Activated CD4-positive, alpha-beta memory T cell treated with anti-CD3 and anti-CD28 coated beads for 36 hours (primary cell): ENCODE measurements at regions not wholly inside any gene's neighbourhood (a gene's known extent, or its start where the extent isn't known, plus 50 kb on each side); places are given as distances from the start of the nearest gene placed in this dataset.
"Not testable (repeated sequence)": the region's sequence is repeated elsewhere in the genome, so short reads cannot be mapped to it uniquely, and the experiment has no call there.

Experiments
- CTCF ChIA-PET: fragments of 350-600 bp; sonication (Branson Sonifier 250); formaldehyde crosslinking; loops from one replicate; lab custom pipeline; 2021; ENCODE audit warnings: antibody characterized with exemption, inconsistent platforms; lab: Charles Lee
- POLR2A ChIA-PET: fragments of 350-600 bp; sonication (Branson Sonifier 250); formaldehyde crosslinking; loops from one replicate; lab custom pipeline; 2021; ENCODE audit warnings: antibody characterized with exemption; lab: Charles Lee
- DNase-seq: peaks from one replicate; pipeline ENCODE4 v3.0.0-alpha.2; 2020
- H3K27ac Mint-ChIP-seq: one replicate; pipeline ENCODE4 v1.8.0; 2021; ENCODE audit warnings: mixed read lengths
- H3K27me3 Mint-ChIP-seq: one replicate; pipeline ENCODE4 v1.8.0; 2021; ENCODE audit warnings: mixed read lengths
- H3K36me3 Mint-ChIP-seq: one replicate; pipeline ENCODE4 v1.8.0; 2021; ENCODE audit warnings: mixed read lengths
- H3K4me1 Mint-ChIP-seq: one replicate; pipeline ENCODE4 v1.8.0; 2021; ENCODE audit warnings: low read depth, mixed read lengths
- H3K4me3 Mint-ChIP-seq: one replicate; pipeline ENCODE4 v1.8.0; 2021; ENCODE audit warnings: mild to moderate bottlenecking, mixed read lengths
- H3K9me3 Mint-ChIP-seq: one replicate; pipeline ENCODE4 v1.8.0; 2021; ENCODE audit warnings: mixed read lengths
- intact Hi-C: fragments of 100-400 bp; cut with micrococcal nuclease; formaldehyde crosslinking; loops from one replicate; pipeline ENCODE4 v1.15.1; 2023

DNA sequence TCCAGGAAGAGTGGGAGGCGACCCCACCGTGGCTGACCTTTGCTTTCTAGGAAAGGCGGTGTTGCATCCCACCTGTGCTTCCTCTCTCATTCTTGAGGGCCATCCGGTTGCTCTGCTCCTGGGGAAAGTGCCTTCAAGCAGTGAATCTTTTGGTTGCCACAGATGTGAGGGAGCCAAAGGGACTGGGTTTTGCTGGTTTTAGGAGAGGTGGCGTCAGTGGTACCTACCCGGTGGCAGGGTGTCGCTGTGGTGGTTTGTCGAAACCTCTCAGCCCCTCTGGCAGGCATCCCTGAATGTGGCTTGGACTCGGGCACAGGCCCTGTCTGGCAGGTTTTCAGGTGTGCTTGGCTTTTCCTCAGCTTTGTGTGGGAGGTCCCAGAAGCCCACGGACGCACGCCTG, 611.5 kb downstream of the KCNJ18 start:
- ChIA-PET CTCF (interaction anchor here (0.5 kb wide), 1 partner anchor 40 kb away, joined by 5 read pairs; no protein-coding TSS in a partner anchor), POLR2A (no interaction called here)
- Mint-ChIP-seq H3K4me1 (no peaks in the 10 kb centered on the region), H3K9me3 (peaks cover 36% of the 10 kb centered on the region), H3K27me3 (no peaks in the 10 kb centered on the region), H3K27ac (no peak overlapping the region), H3K4me3 (no peak overlapping the region), H3K36me3 (peaks cover 4% of the 10 kb centered on the region)
- intact Hi-C loops, result no loop called here
- DNase-seq, result no peak

DNA sequence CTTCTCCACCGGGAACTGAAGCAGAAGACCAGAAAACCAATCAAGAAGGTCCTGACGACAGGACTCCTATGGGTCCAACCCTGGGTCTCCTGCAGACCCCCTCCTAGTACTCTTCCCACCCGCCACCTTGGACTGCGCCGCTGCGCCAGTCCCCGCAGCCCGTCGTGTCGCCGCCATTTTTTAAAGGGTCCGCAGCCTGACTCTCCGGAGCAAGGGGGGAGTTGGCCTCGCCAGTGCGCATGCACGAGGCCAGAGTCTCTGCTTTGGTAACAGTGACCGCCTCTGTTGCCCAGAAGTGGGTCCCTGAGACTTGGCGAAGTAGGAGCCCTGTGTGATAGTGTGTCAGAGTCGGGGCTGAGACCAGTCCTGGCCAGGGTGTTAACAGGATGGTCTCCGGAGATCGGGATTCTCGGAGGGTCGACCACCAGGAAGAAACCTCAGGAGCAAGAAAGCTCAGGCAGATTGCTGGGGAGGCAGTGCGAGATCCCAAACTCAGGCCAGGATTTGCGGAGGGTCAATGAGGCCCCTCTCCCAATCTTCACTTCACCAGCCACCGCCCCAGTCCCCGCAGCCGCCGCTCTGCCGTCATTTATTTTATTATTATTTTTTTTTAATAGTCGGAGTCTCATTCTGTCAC, 612.5 kb downstream of the KCNJ18 start:
- Mint-ChIP-seq H3K4me1 (no peaks in the 10 kb centered on the region), H3K4me3 (no peak overlapping the region), H3K27ac (no peak overlapping the region), H3K36me3 (peaks cover 4% of the 10 kb centered on the region), H3K9me3 (peaks cover 34% of the 10 kb centered on the region), H3K27me3 (no peaks in the 10 kb centered on the region)
- no peak for DNase-seq
- POLR2A ChIA-PET, result no interaction called here
- intact Hi-C loops, result no loop called here
- CTCF ChIA-PET, result no interaction called here

DNA sequence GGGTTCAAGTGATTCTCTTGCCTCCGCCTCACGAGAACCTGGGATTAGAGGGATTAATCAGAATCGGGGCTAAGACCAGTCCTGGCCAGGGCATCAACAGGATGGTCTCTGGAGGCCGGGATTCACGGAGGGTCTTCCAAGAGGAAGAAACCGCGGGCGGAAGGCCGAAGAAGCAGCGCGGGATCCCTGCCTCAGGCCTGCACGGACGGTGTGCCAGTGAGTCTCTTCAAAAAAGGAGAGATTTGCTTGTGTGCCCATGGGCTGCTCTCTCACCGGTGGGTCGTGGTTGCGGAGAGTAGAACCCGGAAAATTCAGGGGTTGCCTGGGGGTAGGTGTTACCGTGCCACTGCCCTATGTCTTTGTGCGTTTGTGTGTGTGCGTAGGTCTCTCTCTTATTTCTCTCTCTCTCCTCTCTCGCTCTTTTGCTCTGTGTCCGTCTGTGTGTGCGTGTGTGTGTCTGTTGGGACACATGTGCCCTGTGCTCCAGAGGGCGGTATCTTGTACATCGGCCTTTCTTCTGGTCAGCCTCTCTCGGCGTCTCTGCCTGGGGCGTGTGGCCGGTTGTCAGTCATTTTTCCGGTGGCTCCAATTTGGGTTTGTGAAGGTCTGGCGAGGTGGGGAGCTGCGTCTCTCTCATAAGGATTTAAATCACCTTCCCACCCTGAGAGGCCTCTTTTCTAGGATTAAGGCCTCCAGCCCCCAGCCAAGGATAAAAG, 613.2 kb downstream of the KCNJ18 start:
- H3K4me3 Mint-ChIP-seq, result no peak overlapping the region
- H3K27ac Mint-ChIP-seq, result no peak overlapping the region
- H3K36me3 Mint-ChIP-seq, result peaks cover 4% of the 10 kb centered on the region
- H3K9me3 Mint-ChIP-seq, result peaks cover 40% of the 10 kb centered on the region
- H3K4me1 Mint-ChIP-seq, result no peaks in the 10 kb centered on the region
- intact Hi-C loops, result no loop called here
- DNase-seq, result no peak
- no peaks in the 10 kb centered on the region for H3K27me3 Mint-ChIP-seq
- ChIA-PET CTCF (no interaction called here), POLR2A (no interaction called here)

DNA sequence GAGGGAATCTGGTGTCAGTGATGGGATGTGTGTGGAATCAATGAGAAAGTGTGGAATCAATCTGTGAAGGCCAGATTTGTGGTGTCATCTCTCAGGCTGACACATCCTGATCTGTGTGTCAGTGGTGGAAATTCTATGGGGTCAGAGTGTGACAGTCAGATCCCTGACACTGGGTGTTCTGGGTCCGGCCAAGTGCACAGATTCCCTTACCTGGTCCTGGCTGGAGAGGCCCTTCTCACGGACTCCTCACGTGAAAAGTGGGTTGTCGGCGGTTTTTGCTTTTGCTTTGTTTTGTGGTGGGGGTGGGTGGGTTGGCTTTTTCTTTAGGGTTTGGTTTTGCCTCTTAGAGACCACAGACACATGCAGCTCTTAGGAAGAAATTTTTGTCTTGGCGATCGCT, 618.0 kb downstream of the KCNJ18 start:
- DNase-seq, H3K27me3 Mint-ChIP-seq, H3K4me1 Mint-ChIP-seq, H3K27ac Mint-ChIP-seq, H3K4me3 Mint-ChIP-seq, H3K36me3 Mint-ChIP-seq, CTCF ChIA-PET, POLR2A ChIA-PET, intact Hi-C loops: not testable (repeated sequence)
- peaks cover 37% of the 10 kb centered on the region for H3K9me3 Mint-ChIP-seq

DNA sequence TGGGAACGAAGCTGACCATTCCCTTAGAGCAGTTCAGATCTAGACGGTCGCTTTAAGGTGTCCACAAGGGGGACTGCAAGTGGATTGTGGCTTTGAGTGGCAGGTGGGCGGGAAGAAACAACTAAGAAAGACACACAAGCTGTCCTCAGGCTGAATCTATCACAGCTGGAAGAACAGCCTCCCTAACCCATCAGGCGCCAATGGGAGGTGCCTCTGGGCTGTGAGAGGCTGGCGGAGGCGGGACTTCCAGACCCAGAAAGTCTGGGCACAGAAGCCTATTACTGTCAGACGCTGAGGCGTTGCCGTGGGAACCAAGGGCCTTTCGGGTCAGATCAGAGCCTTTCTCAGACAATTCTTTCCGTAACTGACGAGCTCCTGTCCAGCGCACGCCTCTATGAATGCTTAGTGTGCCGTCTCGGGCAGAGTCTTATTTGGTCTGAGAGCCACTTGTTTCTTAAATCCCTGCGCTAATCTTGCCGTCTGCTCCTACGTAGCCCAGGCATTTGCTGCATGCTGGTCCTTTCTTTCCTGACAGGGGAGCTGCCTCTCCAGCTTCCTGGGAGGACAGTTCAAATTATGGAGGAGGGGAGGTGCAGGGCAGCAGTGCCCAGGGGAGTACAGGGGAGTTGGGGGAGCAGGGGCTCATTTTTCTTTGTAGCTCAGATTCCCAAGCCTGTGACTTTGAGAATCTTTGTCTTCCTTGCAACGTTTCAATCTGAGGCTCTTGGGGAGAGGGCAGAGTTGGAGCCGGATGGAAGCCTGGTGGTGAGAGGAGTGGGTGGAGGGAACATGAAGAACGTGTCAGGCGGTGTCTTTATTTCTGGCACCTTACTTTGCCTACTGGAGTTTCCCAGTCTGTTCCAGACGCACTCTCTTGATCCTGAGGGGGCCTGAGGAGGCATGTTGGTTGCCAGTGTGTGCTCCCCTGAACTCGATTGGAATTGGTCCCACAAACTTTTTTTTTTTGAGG, 618.7 kb downstream of the KCNJ18 start:
- ChIA-PET POLR2A (no interaction called here), CTCF (no interaction called here)
- Mint-ChIP-seq H3K4me1 (no peaks in the 10 kb centered on the region), H3K4me3 (no peak overlapping the region), H3K36me3 (no peaks in the 10 kb centered on the region), H3K9me3 (peaks cover 30% of the 10 kb centered on the region), H3K27me3 (no peaks in the 10 kb centered on the region), H3K27ac (no peak overlapping the region)
- intact Hi-C loops, result no loop called here
- no peak for DNase-seq

DNA sequence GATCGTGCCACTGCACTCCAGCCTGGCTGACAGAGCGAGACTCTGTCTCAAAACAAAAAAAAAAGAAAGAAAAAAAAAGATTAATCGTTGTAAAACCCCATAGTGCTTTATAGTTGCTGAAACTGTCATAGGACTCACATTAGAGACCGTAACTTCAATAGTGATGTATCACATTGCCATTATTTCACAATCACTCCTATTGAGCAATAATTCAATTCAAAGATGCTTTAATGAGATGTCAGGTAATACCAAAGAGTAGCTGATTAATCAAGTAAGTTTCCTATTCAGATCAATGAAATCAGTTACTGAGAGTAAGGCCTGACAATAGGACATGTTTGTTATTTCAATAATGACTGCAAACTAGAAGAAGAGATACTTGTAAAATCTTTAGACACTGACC, 628.7 kb downstream of the KCNJ18 start:
- intact Hi-C loops, H3K4me1 Mint-ChIP-seq, DNase-seq, H3K27me3 Mint-ChIP-seq, CTCF ChIA-PET, H3K36me3 Mint-ChIP-seq, H3K27ac Mint-ChIP-seq, POLR2A ChIA-PET, H3K4me3 Mint-ChIP-seq: not testable (repeated sequence)
- peaks cover 32% of the 10 kb centered on the region for H3K9me3 Mint-ChIP-seq

DNA sequence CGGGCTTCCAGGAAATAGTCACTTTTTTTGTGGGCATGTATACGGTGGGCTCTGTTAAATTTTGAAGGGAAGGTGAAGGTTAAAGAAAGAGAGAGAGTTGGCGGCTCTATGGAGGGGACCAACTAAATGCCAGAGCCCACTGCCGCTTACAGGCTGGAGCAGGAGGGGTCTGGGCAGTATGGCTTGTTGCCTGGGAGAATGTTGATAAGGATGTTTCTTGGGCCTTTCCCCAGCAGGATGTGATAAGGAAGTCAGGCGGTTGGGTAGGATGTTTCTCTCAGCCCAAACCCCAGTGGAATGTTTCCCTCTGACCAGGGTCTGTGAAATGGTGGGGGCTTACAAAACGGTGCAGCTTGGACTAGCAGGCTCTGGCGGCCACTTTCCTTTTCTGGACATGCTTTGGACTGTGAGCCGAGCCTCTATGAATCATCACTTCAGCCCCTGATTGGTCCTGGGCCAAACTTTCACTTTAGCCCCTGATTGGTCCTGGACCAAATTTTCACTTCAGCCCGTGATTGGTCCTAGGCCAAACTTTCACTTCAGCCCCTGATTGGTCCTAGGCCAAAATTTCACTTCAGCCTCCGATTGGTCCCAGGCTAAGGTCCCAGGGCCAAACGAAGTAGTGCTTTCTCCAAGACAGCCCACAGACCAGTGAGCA, 630.7 kb downstream of the KCNJ18 start:
- H3K36me3 Mint-ChIP-seq, H3K27me3 Mint-ChIP-seq, H3K4me3 Mint-ChIP-seq, DNase-seq, intact Hi-C loops, H3K27ac Mint-ChIP-seq, H3K4me1 Mint-ChIP-seq, CTCF ChIA-PET, POLR2A ChIA-PET: not testable (repeated sequence)
- H3K9me3 Mint-ChIP-seq, result peaks cover 30% of the 10 kb centered on the region

DNA sequence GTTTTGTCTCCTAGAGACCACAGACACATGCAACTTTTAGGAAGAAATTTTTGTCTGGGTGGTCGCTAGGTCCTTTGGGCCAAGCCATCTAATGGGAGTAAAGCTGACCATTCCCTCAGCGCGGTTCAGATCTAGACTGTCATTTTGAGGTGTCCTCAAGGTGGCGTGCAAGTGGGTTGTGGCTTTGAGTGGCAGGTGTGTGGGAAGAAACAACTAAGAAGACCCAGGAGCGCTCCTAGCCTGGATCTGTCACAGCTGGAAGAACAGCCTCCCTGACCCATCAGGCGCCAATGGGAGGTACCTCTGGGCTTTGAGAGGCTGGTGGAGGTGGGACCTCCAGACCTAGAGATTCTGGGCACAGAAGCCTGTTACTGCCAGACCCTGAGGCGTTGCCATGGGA, 645.1 kb downstream of the KCNJ18 start:
- Mint-ChIP-seq H3K4me1 (no peaks in the 10 kb centered on the region), H3K4me3 (no peak overlapping the region), H3K27me3 (no peaks in the 10 kb centered on the region), H3K27ac (no peak overlapping the region), H3K9me3 (peaks cover 13% of the 10 kb centered on the region), H3K36me3 (no peaks in the 10 kb centered on the region)
- no peak for DNase-seq
- intact Hi-C loops, result no loop called here
- CTCF ChIA-PET, result no interaction called here
- POLR2A ChIA-PET, result no interaction called here

DNA sequence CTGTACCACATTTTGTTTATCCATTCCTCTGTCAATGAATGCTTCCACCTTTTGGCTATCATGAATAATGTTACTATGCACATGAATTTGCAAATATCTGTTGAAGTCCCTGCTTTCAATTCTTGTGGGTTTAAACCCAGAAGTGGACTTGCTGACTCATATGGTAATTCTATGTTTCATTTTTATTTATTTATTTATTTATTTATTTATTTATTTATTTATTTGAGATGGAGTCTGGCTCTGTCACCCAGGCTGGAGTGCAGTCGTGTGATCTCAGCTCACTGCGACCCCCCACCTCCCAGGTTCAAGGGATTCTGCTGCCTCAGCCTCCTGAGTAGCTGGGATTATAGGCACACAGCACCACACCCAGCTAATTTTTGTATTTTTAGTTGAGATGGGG, 664.3 kb downstream of the KCNJ18 start:
- CTCF ChIA-PET, H3K27ac Mint-ChIP-seq, H3K36me3 Mint-ChIP-seq, H3K4me1 Mint-ChIP-seq, intact Hi-C loops, DNase-seq, H3K27me3 Mint-ChIP-seq, POLR2A ChIA-PET, H3K9me3 Mint-ChIP-seq, H3K4me3 Mint-ChIP-seq: not testable (repeated sequence)

DNA sequence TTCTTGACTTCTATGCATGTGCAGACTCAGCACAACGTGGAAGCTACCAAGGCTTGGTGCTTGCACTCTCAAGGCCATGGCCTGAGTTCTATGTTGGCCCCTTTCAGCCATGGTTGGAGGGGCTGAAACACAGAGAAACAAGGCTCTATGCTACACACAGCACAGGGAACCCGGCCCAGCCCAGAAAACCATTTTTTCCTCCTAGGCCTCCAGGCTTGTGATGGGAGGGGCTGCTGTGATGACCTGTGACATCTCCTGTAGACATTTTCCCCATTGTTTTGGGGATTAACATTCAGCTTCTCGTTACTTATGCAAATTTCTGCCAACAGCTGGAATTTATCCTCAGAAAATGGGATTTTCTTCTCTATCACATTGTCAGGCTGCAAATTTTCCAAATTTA, 678.7 kb downstream of the KCNJ18 start:
- CTCF ChIA-PET, H3K27me3 Mint-ChIP-seq, POLR2A ChIA-PET, H3K4me1 Mint-ChIP-seq, DNase-seq, H3K4me3 Mint-ChIP-seq, intact Hi-C loops, H3K27ac Mint-ChIP-seq, H3K36me3 Mint-ChIP-seq: not testable (repeated sequence)
- H3K9me3 Mint-ChIP-seq, result peaks cover 35% of the 10 kb centered on the region

DNA sequence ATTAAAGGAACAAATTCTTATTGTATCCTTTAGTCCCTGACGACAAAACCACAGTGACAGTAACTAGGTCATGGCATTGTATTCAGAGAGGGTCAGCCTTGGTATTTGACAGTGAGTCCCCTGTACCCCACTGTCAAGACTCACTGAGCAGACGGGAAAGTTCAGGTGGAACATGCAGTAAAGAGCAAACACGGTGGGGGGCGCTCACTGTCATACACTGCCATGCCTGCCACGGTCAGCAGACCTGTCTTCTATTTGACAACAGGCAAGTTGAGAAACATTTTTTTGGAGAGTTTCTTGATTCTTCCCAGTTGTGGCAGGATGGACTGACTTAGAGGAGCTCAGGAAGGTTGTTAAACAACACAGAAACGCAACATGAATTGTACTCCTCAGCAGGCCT, 681.6 kb downstream of the KCNJ18 start:
- intact Hi-C loops, result no loop called here
- Mint-ChIP-seq H3K27ac (no peak overlapping the region), H3K36me3 (no peaks in the 10 kb centered on the region), H3K4me1 (no peaks in the 10 kb centered on the region), H3K4me3 (no peak overlapping the region), H3K27me3 (no peaks in the 10 kb centered on the region), H3K9me3 (peaks cover 29% of the 10 kb centered on the region)
- no peak for DNase-seq
- POLR2A ChIA-PET, result no interaction called here
- CTCF ChIA-PET, result no interaction called here

DNA sequence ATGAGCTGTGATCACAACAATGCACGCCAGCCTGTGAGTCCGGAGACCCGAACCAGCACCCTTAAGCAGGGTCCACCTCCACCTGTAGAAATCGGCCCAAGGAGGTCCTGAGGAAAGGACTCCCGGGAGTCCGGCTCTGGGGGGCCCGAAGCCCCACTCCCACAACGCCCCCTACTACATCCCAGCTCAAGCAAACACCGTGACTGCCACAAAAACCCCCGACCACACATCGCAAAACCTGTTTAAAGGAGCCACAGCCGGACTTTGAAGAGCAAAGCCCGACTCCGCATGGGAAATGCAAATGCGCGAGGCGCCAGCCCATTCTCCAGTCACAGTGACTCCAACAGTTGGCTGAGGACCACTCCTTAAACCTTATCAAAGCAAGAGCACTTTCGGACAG, 682.4 kb downstream of the KCNJ18 start:
- peaks cover 28% of the 10 kb centered on the region for H3K9me3 Mint-ChIP-seq
- no peaks in the 10 kb centered on the region for H3K4me1 Mint-ChIP-seq
- intact Hi-C loops, result no loop called here
- H3K27me3 Mint-ChIP-seq, result no peaks in the 10 kb centered on the region
- POLR2A ChIA-PET, result no interaction called here
- no peaks in the 10 kb centered on the region for H3K36me3 Mint-ChIP-seq
- H3K4me3 Mint-ChIP-seq, result no peak overlapping the region
- H3K27ac Mint-ChIP-seq, result no peak overlapping the region
- no peak for DNase-seq
- CTCF ChIA-PET, result no interaction called here
